GM18499 (cell line): ENCODE measurements at regions not wholly inside any gene's neighbourhood (a gene's known extent, or its start where the extent isn't known, plus 50 kb on each side); places are given as distances from the start of the nearest gene placed in this dataset.
"Not testable (repeated sequence)": the region's sequence is repeated elsewhere in the genome, so short reads cannot be mapped to it uniquely, and the experiment has no call there.

ENCODE experiments used
- ATAC-seq: cut with Tn5 transposase; IDR thresholded peaks from one replicate; pipeline ENCODE4 v1.9.1; 2021; ENCODE audit warnings: moderate number of reproducible peaks; ENCODE audit not compliant: insufficient read depth, unreplicated experiment

DNA sequence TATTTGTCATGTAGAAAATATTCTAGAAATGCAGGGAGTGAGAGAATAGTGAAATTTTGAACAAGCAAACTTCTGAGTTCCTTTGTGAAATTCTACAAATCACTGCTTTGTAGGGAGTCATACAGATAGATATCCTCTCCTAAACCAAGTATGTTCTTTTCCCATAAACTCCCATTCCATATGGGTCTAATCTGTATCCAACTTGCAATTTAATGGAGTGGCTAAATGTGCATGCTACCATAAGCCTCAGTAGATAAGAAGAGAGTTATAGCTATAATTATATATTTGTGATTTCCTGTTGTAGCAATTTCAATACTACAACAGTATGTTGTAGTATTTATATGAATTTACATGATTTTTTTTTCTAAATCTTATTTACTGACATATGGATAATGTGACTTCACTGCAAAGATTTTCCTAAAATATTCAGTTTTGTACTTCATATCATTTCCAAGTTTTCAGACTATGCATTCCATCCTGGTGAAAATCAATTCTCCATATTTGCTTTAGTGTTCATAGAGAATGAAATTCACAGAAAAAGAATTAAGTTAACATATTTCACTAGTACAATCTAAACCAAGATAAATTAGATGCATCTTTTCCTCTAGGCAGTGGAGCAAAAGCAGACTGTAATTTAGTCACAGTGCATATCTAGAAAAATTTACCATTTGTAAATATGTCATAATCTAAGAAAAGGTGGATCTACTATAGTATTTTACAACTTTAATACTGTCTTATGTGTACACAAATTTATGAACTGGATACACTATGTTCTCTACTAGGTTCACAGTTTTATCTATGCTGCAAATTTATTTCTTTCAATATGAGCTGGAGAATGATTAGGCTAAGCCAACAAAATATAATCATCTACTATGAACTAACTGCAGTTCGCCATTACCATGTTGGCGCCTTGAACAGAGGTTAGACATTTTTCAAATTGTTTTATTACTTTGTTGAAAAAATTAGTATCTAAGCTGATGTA is 372.9 kb upstream of the NDST3 start:
- no peak for ATAC-seq

DNA sequence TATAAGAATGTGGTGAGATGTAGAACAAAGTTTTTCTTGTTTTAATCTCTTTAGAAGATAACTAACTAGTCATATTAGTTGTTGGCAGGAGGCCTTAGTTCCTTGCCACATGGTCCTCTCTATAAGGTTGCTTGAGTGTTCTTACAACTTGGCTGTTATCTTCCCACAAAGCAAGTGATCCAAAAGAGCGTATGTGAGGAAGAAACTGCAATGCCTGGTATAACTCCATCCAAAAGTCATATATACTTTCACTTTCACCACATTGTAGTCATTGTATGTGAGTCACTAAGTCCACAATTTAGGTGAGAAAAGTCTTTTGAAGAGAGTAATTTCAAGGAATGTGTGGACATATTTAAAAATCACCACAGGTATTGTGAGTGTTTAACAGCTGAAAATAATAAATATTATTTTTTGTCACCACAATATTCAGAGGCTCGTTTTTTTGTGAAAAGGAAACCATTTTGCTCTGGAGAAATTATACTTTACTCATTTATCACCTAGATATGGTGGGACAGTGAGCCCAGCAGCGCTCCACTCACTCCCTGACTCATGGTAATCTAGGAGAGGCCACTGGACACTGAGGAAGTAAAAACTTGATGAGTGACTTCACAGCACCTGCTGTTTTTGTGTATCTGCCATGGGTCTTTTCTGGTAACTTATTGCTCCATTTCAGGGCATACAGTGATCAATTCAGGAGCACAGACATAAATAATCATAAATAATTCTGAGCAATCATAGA is 369.4 kb upstream of the NDST3 start:
- no peak for ATAC-seq

DNA sequence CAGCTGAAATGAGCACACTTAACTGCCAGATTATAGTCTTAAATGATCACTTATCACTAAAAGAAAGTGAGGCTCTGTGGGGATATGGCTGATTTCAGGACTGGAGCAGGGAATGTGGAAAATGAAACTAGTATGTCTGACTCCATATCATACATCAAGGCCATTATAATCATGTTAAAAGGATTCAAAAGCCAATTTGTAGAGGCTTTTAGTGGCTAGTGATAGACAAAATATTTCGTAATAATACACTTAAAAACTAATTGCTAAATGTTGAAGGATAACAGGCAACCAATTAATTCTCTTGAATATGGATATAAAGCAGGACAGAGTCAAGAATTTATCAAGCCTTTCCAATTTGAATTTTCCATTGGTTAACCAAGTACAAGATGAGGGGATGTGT is 358.1 kb upstream of the NDST3 start:
- ATAC-seq: no peak

DNA sequence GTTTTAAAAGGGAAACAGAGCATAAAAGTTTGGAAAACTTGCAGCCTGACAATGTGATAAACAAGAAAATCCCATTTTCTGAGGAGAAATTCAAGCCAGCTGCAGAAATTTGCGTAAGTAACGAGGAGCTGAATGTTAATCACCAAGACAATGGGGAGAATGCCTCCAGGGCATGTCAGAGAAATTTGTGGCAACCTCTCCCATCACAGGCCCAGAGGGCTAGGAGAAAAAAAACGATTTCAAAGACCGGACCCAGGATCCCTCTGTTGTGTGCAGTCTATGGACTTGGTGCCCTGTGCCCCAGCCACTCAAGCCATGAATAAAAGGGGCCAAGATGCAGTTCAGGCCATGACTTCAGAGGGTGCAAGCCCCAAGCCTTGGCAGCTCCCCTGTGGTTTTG is 355.4 kb upstream of the NDST3 start:
- ATAC-seq: no peak

DNA sequence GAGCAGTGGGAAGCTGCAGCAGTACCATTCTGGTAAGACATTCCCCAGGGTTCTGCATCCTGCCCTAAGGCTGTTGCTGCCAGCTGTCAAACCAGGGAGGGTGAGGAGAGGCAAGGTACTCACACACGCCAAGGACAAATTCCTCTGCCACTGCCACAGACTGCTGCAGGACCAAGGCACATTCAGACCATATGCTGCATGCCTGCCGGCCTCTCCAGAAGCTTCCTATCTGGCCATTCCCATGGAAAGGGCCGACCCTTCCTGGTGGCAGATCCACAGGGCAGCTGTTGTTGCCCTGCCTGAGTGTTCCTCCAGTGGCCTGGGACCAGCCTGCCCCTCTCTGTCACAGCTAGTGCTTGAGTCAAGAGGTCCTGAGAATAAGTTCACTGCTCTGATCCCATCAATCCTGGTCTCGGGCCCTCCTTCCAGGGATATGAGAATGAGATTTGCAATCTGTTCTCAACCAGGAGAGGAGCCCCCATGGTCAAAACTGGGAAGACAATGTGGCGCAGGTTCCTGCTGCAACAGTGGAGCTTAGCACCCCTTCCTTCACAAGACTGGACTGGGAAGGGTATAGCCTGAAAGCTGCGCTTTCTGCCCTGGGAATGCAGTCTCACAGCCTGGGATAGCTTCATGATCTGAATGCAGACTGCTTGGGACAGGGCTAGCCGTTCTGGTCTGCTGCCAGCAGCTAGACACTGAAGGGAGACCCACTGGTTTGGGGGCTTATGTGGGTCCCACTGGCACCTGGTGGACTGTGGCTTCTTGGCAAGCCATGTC is 342.5 kb upstream of the NDST3 start:
- no peak for ATAC-seq

DNA sequence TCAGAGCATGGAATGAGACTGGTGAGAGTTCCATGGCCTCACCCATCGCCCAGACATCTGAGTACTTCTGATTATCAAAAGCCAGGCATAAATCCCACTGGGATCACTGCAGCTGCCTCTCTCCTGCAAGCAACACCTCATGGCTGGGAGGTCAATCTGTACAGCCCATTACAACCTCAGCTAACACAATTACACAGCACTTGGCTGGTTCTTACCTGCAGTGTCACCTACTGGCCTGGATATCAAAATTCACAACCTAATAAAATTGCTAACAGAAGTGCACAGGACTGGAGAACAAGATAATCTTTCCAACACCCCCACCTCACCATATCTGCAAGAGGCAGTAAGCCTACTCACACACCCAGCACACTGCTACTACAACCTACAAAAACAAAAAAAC is 341.7 kb upstream of the NDST3 start:
- no peak for ATAC-seq

DNA sequence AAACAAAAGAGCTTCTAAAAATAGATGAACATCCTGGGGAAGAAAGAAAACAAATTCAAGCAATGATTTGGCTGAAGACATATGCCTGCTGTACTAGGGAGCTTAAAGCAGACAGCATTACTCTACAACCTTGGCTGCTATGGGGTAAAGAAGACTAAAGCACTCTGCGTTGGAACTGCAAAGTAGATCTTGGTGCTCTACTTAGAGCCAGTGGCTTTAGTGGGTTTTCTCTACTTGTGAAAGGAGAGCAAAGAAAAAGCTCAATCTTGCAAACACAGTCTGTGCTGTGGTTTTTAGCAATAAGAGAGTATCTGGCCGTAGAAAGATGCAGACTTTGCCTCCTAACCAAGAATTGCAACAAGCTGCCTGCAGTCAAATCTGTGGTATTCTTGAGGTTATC is 334.7 kb upstream of the NDST3 start:
- no peak for ATAC-seq

GRCh38 chr4:117700111-117700892 is 334.0 kb upstream of the NDST3 start:
- no peak for ATAC-seq

GRCh38 chr4:117702353-117702752 is 331.9 kb upstream of the NDST3 start:
- no peak for ATAC-seq

- ATAC-seq: no peak
Observed at GRCh38 chr4:117704721-117705120, 329.6 kb upstream of the NDST3 start.

DNA sequence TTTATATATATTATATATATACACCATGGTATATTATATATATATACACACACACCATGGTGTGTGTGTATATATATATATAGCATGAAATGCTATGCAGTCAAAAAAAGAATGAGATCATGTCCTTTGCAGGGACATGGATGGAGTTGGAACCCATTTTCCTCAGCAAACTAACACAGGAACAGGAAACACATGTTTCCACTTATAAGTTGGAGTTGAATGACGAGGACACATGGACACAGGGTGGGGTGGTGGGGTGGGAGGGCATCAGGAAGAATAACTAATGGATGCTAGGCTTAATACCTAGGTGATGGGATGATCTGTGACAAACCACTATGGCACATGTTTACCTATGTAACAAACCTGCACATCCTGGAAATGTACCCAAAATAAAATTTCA is 293.6 kb upstream of the NDST3 start:
- ATAC-seq: no peak

DNA sequence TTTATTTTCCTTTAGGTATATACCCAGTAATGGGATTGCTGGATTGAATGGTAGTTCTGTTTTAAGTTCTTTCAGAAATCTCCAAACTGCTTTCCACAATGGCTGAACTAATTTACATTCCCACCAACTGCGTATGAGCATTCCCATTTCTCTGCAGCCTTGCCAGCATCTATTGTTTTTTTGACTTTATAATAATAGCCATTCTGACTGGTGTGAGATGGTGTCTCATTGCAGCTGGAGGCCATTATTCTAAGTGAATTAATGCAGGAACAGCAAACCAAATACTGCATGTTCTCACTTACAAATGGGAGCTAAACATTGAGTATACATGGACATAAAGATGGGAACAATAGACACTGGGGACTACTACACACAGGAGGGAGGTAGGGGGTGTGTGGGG is 288.9 kb upstream of the NDST3 start:
- ATAC-seq: not testable (repeated sequence)

DNA sequence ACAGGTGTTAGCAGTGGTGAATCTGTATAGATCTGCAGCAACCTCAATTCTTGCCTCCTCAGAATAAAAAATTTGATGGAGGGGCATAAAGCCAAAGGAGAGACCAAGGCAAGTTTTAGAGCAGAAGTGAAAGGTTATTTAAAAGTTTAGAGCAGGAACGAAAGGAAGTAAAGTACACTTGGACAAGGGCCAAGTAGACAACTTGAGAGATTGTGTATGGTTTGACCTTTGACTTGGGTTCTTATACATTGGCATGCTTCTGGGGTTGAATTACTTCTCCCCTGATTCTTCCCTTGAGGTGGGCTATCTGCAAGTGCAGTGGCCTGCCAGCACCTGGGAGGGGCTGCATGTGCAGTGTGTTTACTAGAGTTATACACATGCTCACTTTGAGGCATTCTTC is 278.8 kb upstream of the NDST3 start:
- no peak for ATAC-seq

GRCh38 chr4:117768610-117769009 is 265.7 kb upstream of the NDST3 start:
- ATAC-seq: no peak

DNA sequence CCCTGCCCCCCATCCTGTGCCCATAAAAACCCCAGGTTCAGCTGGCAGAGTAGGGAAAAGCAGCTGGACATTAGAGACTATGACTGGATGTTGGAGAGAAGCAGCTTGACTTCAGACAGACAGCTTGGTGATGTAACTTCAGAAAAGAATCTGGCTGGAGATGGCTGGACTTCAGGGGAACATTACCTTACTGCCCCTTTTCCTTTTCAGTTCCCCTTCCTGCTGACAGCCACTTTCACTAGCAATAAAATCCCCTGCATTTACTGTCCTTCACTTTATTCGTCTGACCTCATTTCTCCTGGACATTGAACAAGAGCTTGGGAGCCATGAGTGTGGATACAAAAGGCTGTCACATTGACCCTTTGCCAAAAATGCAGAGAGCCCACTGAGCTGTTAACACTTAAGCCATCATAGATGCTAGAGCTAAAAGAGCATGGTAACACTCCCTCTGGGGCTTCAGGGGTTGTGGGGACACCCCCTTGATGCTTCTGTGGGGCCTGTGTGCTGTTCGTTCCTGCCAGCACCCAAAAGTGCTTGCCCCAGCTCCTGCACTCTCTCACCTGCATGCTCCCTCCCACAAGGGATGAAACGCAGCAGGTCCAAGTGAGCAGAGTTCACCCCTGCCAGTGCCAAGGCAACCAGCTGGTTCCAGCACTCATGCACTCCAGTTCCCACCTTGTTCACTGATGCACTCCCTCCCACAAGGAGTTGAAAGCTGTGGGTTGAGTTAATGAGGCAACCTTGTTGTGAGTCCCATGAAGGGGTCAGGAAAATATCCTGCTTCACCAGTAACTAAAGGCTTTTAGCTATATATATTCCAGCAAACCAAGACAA is 263.8 kb upstream of the NDST3 start:
- ATAC-seq: no peak

DNA sequence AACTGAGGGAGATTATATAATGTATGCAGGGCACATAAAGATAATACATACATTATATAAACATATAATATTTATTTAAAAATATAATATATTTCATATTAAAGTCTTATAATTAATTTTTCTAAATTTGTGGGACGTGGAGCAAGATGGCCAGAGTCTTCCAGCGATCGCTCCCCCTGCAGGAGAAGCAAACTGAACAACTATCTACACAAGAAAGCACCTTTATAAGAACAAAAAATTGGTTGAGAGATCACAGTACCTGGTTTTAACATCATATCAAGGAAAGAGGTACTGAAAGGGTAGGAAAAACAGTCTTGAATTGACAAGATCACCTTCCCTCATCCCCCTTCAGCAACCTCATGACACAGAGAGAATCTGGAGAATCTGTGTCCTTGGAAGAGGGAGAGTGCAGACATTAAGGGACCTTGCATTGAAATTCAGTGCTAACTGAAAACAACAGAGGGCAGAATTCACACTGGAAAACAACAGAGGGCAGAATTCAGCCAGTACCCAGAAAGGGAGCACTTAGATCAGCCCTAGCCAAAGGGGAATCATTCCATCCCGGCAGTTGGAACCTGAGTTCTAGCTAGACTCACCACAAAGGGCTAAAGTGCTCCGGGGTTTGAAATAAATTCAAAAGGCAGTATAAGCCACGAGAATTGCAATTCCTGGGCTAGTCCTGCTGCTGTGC is 262.5 kb upstream of the NDST3 start:
- ATAC-seq: no peak

GRCh38 chr4:117773064-117773936 is 261.0 kb upstream of the NDST3 start:
- ATAC-seq: no peak

- ATAC-seq: no peak
Observed at GRCh38 chr4:117777721-117778120, 256.6 kb upstream of the NDST3 start.
